ENCODE measurements at regions not wholly inside any gene's neighbourhood (a gene's known extent, or its start where the extent isn't known, plus 50 kb on each side); places are given as distances from the start of the nearest gene placed in this dataset.

DNA sequence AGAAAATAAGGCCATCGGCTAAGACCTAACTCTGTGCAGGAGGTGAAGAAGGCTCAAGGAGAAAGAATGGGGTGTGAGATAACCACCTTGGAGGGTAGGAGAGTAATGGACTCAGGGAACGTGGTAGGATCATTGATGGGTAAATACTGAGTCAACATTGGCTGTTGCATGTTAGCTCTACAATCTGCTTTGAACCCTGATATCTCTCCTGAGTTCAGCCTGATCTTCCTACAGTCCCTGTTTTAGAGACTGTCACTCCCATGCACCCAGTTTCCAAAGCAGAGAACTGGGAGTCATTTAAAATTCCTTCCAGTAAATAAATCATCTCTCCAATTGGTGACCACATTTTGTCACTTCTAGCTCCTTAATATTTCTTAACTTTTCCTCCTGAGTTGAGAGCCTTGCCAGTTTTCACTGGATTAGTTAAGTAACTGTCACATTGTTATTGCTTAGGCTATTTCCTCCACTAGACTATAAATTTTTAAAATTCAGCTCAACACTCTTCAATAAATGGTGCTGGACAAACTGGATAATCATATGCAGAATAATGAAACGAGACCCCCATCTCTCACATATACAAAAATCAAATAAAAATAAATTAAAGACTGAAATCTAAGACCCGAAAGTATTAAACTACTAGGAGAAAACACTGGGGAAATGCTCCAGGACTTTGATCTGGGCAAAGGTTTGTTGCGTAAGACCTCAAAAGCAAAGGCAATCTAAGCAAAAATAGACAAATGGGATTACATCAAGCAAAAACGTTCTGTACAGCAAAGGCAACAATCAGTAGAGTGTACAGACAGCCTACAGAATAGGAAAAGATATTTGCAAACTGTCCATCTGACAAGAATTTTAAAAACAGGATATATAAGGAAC, 138.9 kb upstream of the TMEM170B start:
- intact Hi-C loops (cut with DNase I; ENCODE audit: low total_unique reads), result no loop called here
- H3K36me3 ChIP-seq, result no peaks in the 10 kb centered on the region
- DNase-seq, result peak in 1 of 2 donors; percentile 41
- TF ChIP-seq POLR2AphosphoS5 (IDR thresholded peaks at IDR 0.05) (no peak), EP300 (IDR thresholded peaks at IDR 0.05) (no peak), POLR2A (IDR thresholded peaks at IDR 0.05) (no peak), CTCF (IDR thresholded peaks at IDR 0.05) (no peak)
- H3K27ac ChIP-seq, result no peak overlapping the region
- 67 to 74% (median 68%) methylated on average over 6 of the region's 6 CpGs for WGBS, 5 donors
- H3K27me3 ChIP-seq, result no peaks in the 10 kb centered on the region
- H3K9me3 ChIP-seq, result no peaks in the 10 kb centered on the region
- H3K4me3 ChIP-seq, result no peak overlapping the region
- no peaks in the 10 kb centered on the region for H3K4me1 ChIP-seq

DNA sequence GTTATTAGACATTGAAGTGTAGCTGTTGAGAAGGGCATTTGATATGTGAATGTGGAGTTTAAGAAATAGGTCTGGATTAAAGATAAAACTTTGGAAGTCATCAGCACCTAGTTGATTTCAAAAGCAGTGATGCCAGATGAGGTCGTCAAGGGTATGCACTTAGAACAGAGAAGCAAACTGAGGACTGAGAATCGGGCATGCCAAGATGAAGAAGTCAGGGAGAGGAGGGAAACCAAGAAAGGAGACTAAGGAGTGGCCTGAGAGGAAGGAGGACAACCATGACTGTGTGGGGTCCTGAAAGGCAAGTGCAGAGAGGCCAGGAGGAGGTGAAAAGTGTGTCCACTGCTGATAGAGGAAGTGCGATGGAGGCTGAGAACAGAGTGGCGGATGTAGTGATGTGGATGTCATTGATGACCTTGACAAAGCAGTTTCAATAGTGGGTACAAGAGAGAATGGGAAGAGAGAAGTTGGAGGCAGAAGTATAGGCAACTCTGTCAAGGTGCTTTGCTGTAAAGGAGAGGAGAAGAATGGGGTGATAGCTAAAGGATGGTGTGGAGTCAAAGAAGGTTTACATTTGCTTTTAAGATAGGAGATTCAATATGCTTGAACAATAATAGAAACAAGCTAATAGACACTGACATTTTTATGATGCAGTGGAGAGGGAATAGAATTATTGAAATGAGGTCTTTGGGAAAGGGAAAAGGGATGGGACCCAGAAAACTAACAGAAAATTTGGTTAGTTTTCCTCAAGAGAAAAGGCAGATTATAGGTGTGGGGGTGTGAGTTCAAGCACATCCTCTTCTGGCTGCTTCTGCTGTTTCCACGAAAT, 139.7 kb upstream of the TMEM170B start:
- Histone ChIP-seq H3K27ac (no peak overlapping the region), H3K4me3 (no peak overlapping the region), H3K36me3 (no peaks in the 10 kb centered on the region), H3K9me3 (no peaks in the 10 kb centered on the region), H3K27me3 (no peaks in the 10 kb centered on the region), H3K4me1 (peaks cover 0 to 5% (median 2%) of the 10 kb centered on the region in 4 donors)
- 88 to 96% (median 92%) methylated on average over 5 of the region's 5 CpGs for WGBS, 5 donors
- DNase-seq, result no peak
- TF ChIP-seq EP300 (IDR thresholded peaks at IDR 0.05) (no peak), POLR2A (IDR thresholded peaks at IDR 0.05) (no peak), CTCF (IDR thresholded peaks at IDR 0.05) (no peak), POLR2AphosphoS5 (IDR thresholded peaks at IDR 0.05) (no peak)
- intact Hi-C loops (cut with DNase I; ENCODE audit: low total_unique reads), result no loop called here

DNA sequence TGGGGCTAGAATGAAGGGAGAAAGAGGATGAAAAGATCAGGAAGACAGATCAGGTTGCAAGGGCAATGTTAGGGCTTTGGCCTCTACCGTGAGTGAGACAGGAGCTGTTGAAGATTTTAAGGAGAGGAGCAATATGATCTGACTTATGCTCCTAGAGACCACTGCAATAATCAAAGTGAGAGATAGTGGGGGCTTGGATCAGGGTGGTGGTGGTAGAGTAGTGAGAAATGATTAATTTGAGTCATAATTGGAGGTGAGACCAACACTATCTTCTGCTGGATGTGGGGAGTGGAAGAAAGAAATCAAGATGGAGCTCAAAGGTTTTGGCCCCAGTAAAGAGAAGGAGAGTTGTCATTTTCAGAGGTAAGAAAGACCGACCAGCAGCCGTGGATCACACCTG, 140.7 kb upstream of the TMEM170B start:
- no peak for DNase-seq
- H3K4me1 ChIP-seq, result peaks cover 0 to 10% (median 3%) of the 10 kb centered on the region in 4 donors
- intact Hi-C loops (cut with DNase I; ENCODE audit: low total_unique reads), result no loop called here
- TF ChIP-seq CTCF (IDR thresholded peaks at IDR 0.05) (no peak), POLR2A (IDR thresholded peaks at IDR 0.05) (no peak), POLR2AphosphoS5 (IDR thresholded peaks at IDR 0.05) (no peak), EP300 (IDR thresholded peaks at IDR 0.05) (no peak)
- H3K36me3 ChIP-seq, result no peaks in the 10 kb centered on the region
- no peaks in the 10 kb centered on the region for H3K27me3 ChIP-seq
- H3K9me3 ChIP-seq, result no peaks in the 10 kb centered on the region
- WGBS, 5 donors, result 76 to 100% (median 98%) methylated on average over 3 of the region's 3 CpGs
- no peak overlapping the region for H3K4me3 ChIP-seq
- H3K27ac ChIP-seq, result no peak overlapping the region

- H3K27me3 ChIP-seq, result no peaks in the 10 kb centered on the region
- WGBS, 5 donors, result 78 to 87% (median 83%) methylated on average over 7 of the region's 7 CpGs
- no peak for DNase-seq
Measured at GRCh38 chr6:11393713-11394627, 143.6 kb upstream of the TMEM170B start.

More at GRCh38 chr6:11393713-11394627, 143.6 kb upstream of the TMEM170B start:
- no peak overlapping the region for H3K27ac ChIP-seq
- no peak for TF ChIP-seq EP300 (IDR thresholded peaks at IDR 0.05)
- TF ChIP-seq POLR2AphosphoS5 (IDR thresholded peaks at IDR 0.05), result no peak
- no peak for TF ChIP-seq POLR2A (IDR thresholded peaks at IDR 0.05)
- TF ChIP-seq CTCF (IDR thresholded peaks at IDR 0.05), result no peak
- intact Hi-C loops (cut with DNase I; ENCODE audit: low total_unique reads), result no loop called here
- H3K4me1 ChIP-seq, result peaks cover 0 to 10% (median 3%) of the 10 kb centered on the region in 4 donors
- no peaks in the 10 kb centered on the region for H3K36me3 ChIP-seq
- no peak overlapping the region for H3K4me3 ChIP-seq
- H3K9me3 ChIP-seq, result no peaks in the 10 kb centered on the region

Data from stomach (tissue), 8 donors.